ENCODE measurements at regions not wholly inside any gene's neighbourhood (a gene's known extent, or its start where the extent isn't known, plus 50 kb on each side); places are given as distances from the start of the nearest gene placed in this dataset.

- TF ChIP-seq POU2F2 (IDR thresholded peaks at IDR 0.05; ENCODE audit: low read depth, low read length) (no peak), TAF1 (IDR thresholded peaks at IDR 0.05; ENCODE audit: low read depth, low read length) (no peak)
- DNase-seq (ENCODE audit: insufficient read length, low spot score) (no peak), FAIRE-seq (no peak)
Observed at GRCh38 chr2:177149155-177149503, 63.5 kb upstream of the HNRNPA3 start.

- no peak for TF ChIP-seq PAX5 (IDR thresholded peaks at IDR 0.05; ENCODE audit: insufficient read depth, low read length, severe bottlenecking)
- no peak for DNase-seq (ENCODE audit: insufficient read length, low spot score)
- no peak for FAIRE-seq
Observed at GRCh38 chr2:177153805-177154204, 58.8 kb upstream of the HNRNPA3 start.

- DNase-seq (ENCODE audit: insufficient read length, low spot score) (no peak), FAIRE-seq (no peak)
- TF ChIP-seq POLR2AphosphoS5 (IDR thresholded peaks at IDR 0.05; ENCODE audit: low read depth, low read length) (no peak), PAX5 (IDR thresholded peaks at IDR 0.05; ENCODE audit: insufficient read depth, low read length, severe bottlenecking) (no peak), POLR2A (IDR thresholded peaks at IDR 0.05; ENCODE audit: low read depth, low read length) (no peak), SPI1 (IDR thresholded peaks at IDR 0.05; ENCODE audit: low read depth, low read length) (no peak), TAF1 (IDR thresholded peaks at IDR 0.05; ENCODE audit: low read depth, low read length) (no peak), POU2F2 (IDR thresholded peaks at IDR 0.05; ENCODE audit: low read depth, low read length) (no peak)
Observed at GRCh38 chr2:177154809-177155208, 57.8 kb upstream of the HNRNPA3 start.

GRCh38 chr2:177155631-177156030 lies 57.0 kb upstream of the HNRNPA3 start:
- DNase-seq (ENCODE audit: insufficient read length, low spot score) = no peak
- FAIRE-seq = no peak
- TF ChIP-seq SPI1 (IDR thresholded peaks at IDR 0.05; ENCODE audit: low read depth, low read length) (no peak), PAX5 (IDR thresholded peaks at IDR 0.05; ENCODE audit: insufficient read depth, low read length, severe bottlenecking) (no peak), TAF1 (IDR thresholded peaks at IDR 0.05; ENCODE audit: low read depth, low read length) (no peak), POLR2A (IDR thresholded peaks at IDR 0.05; ENCODE audit: low read depth, low read length) (no peak), POLR2AphosphoS5 (IDR thresholded peaks at IDR 0.05; ENCODE audit: low read depth, low read length) (no peak), POU2F2 (IDR thresholded peaks at IDR 0.05; ENCODE audit: low read depth, low read length) (no peak)

DNA sequence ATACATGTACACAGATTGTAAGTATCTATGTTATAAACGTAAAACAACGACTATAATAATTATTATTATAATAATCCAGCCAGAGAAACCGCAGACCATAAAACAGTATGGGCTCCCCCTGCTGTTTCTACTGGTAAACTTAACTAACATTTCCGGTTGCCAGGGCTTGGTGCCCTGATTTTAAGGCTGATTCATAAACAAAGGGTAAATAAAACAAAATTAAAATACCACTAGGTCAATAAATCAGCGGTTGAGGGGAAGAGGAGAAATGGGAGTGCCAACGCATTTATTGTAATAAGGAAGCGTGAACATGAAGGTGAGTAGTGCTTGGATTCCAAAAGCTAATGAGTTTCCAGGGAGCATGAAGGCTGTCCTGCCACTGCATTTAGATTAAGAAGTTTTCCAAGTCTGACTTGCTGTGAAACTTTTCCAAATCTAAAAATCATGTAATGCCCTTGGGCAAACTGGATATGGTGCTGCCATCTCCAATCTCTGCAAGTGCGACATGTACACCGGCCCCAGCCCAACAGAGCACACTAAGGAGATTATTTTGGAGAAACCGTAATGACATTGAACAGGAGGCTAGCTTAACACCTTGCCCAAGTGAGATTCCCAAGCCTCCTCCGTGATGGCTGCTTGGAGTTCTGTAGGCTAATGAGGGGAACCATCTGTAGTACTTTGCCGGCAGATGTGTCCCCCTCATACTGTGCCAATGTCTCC lies 50.7 kb upstream of the HNRNPA3 start:
- FAIRE-seq = no peak
- TF ChIP-seq POU2F2 (IDR thresholded peaks at IDR 0.05; ENCODE audit: low read depth, low read length) = no peak
- TF ChIP-seq POLR2A (IDR thresholded peaks at IDR 0.05; ENCODE audit: low read depth, low read length) = no peak
- no peak for DNase-seq (ENCODE audit: insufficient read length, low spot score)

Measured in GM12891 (cell line).